Mesodermal cell (in vitro differentiated cells): ENCODE measurements at regions not wholly inside any gene's neighbourhood (a gene's known extent, or its start where the extent isn't known, plus 50 kb on each side); places are given as distances from the start of the nearest gene placed in this dataset.
"Not testable (repeated sequence)": the region's sequence is repeated elsewhere in the genome, so short reads cannot be mapped to it uniquely, and the experiment has no call there.

Experiments used
- H3K27ac ChIP-seq: 2 replicates; pipeline ENCODE4 v1.7.0; 2013; ENCODE audit warnings: mild to moderate bottlenecking, low read depth, low read length, moderate library complexity; ENCODE audit not compliant: severe bottlenecking
- H3K36me3 ChIP-seq: 2 replicates; pipeline ENCODE4 v1.7.1; 2013; ENCODE audit warnings: mild to moderate bottlenecking, low read length, moderate library complexity; ENCODE audit not compliant: control insufficient read depth, insufficient read depth
- H3K4me1 ChIP-seq: one replicate; pipeline ENCODE4 v1.7.1; 2013; ENCODE audit warnings: mild to moderate bottlenecking, low read length; ENCODE audit not compliant: insufficient read depth, control insufficient read depth, poor library complexity, severe bottlenecking
- H3K4me3 ChIP-seq: 2 replicates; pipeline ENCODE4 v1.7.0; 2013; ENCODE audit warnings: low read length, control low read depth, mild to moderate bottlenecking; ENCODE audit not compliant: insufficient read depth, poor library complexity, severe bottlenecking; ENCODE audit errors: extremely low read depth
- H3K9me3 ChIP-seq: 2 replicates; pipeline ENCODE4 v1.7.1; 2013; ENCODE audit warnings: mild to moderate bottlenecking, low read length, moderate library complexity; ENCODE audit not compliant: control insufficient read depth
- WGBS, 2 experiments: methylation state at CpG; one replicate each; pipeline ENCODE4 v1.1.5; 2013; ENCODE audit warnings: missing lambda C conversion rate in 2 of 2; ENCODE audit not compliant: insufficient coverage in 2 of 2; 5-methylcytosine and 5-hydroxymethylcytosine counted together

GRCh38 chrX:3787856-3788255, 74.4 kb upstream of the PRKX start:
- Histone ChIP-seq H3K27ac (no peak overlapping the region), H3K36me3 (no peaks in the 10 kb centered on the region), H3K4me1 (no peaks in the 10 kb centered on the region), H3K9me3 (no peaks in the 10 kb centered on the region), H3K4me3 (no peak overlapping the region)
- 48 to 61% methylated on average over 3 of the region's 4 CpGs for WGBS, 2 experiments

DNA sequence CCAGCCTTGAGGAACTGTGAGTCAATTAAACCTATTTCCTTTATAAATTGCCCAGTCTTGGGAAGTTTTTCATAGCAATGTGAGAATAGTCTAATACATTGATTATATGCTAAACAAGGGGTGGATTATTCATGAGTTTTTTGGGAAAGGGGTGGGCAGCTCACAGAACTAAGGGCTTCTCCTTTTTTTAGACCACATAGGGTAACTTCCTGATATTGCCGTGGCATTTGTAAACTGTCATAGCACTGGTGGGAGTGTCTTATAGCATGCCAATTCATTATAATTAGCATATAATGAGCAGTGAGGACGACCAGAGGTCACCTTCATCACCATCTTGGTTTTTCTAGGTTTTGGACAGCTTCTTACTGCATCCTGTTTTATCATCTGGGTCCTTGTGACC, 72.4 kb upstream of the PRKX start:
- not testable (repeated sequence) for H3K36me3 ChIP-seq

DNA sequence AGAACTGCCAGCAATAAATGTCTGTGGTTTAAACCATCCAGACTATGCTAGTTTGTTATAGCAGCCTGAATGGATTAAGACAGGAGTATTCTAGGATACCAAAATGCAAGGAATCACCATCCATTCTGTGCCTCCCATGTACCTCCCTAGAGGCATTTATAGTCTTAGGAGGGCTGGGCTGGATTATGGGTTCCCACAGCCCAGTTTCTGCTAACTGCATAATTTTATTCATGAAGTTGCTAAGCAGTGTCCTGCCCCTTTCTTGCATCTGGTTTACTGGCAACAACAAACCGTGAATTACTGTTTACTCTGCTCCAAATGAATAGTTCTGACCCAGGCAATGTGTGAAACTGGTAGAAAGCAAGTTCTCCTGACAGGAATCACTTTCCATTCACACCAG, 67.1 kb upstream of the PRKX start:
- 80% methylated on average over 1 of the region's 1 CpG; no CpG with 5 or more reads in 1 of the 2 experiments for WGBS, 2 experiments
- Histone ChIP-seq H3K4me1 (no peaks in the 10 kb centered on the region), H3K36me3 (no peaks in the 10 kb centered on the region), H3K9me3 (no peaks in the 10 kb centered on the region), H3K27ac (no peak overlapping the region), H3K4me3 (no peak overlapping the region)

More for the DNA sequence above, 72.4 kb upstream of the PRKX start:
- 60% methylated on average over 1 of the region's 2 CpGs; no CpG with 5 or more reads in 1 of the 2 experiments for WGBS, 2 experiments
- H3K27ac ChIP-seq, H3K4me3 ChIP-seq, H3K4me1 ChIP-seq, H3K9me3 ChIP-seq: not testable (repeated sequence)

- Histone ChIP-seq H3K4me1 (no peaks in the 10 kb centered on the region), H3K9me3 (no peaks in the 10 kb centered on the region), H3K36me3 (no peaks in the 10 kb centered on the region), H3K27ac (no peak overlapping the region), H3K4me3 (no peak overlapping the region)
These were observed 66.1 kb upstream of the PRKX start for GRCh38 chrX:3779546-3779945.

GRCh38 chrX:3777416-3777815, 64.0 kb upstream of the PRKX start:
- Histone ChIP-seq H3K36me3 (no peaks in the 10 kb centered on the region), H3K4me1 (no peaks in the 10 kb centered on the region), H3K27ac (no peak overlapping the region), H3K4me3 (no peak overlapping the region), H3K9me3 (no peaks in the 10 kb centered on the region)

DNA sequence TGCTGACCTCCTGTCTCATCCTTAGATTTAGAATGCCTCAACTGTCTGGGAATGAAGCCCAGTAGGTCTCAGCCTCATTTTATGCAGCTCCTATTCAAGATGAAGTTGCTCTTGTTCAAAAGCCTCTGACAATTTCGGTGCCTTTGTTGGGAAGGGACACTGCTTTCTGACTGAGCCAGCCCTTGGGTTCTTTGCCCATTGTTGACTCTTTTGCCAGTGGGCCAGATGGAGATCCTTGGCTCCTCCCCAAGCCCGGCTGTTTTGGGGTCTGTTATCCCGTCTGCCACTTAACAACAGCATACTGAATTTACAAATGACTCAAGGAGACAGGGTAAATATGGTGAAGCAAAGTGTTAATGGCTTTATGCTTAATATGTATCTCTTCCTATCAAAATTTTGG, 58.3 kb upstream of the PRKX start:
- no peaks in the 10 kb centered on the region for H3K36me3 ChIP-seq
- no peak overlapping the region for H3K4me3 ChIP-seq
- no peaks in the 10 kb centered on the region for H3K4me1 ChIP-seq
- 100% methylated on average over 1 of the region's 3 CpGs; no CpG with 5 or more reads in 1 of the 2 experiments for WGBS, 2 experiments
- no peak overlapping the region for H3K27ac ChIP-seq
- H3K9me3 ChIP-seq, result no peaks in the 10 kb centered on the region

GRCh38 chrX:3768881-3769280, 55.4 kb upstream of the PRKX start:
- Histone ChIP-seq H3K4me1 (no peaks in the 10 kb centered on the region), H3K9me3 (no peaks in the 10 kb centered on the region), H3K36me3 (no peaks in the 10 kb centered on the region), H3K27ac (no peak overlapping the region), H3K4me3 (no peak overlapping the region)
- WGBS, 2 experiments, result 100% methylated on average over 1 of the region's 1 CpG; no CpG with 5 or more reads in 1 of the 2 experiments
